SH-SY5Y (cell line): ENCODE measurements at regions not wholly inside any gene's neighbourhood (a gene's known extent, or its start where the extent isn't known, plus 50 kb on each side); places are given as distances from the start of the nearest gene placed in this dataset.

ENCODE experiments used
- GATA2 ChIP-seq: IDR thresholded peaks from 2 replicates; pipeline ENCODE4 v1.6.1; 2011; ENCODE audit warnings: mild to moderate bottlenecking, low read depth, low read length
- GATA3 ChIP-seq: IDR thresholded peaks from 2 replicates; pipeline ENCODE4 v1.6.1; 2011; ENCODE audit warnings: low read depth, mild to moderate bottlenecking, low read length, moderate library complexity

DNA sequence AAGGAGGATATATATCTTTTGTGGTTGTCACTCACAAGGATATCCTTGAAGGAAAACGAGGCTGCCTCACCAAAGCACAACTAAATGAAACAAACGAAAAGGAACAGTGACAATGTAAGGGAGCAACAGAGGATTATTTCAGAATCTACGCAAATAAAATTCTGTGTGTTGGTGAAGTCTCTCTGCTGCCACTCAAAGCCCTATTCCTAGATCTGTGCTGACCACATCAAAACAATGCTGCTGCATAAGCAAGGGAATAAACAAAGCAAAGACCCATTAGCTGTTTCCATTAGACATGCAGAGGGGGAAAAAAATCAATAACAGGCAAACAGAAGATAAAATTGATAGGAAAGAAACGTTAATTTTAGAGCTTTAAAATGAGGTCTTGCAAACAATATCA is 204.4 kb downstream of the MZT1 start:
- TF ChIP-seq GATA3 (no peak), GATA2 (no peak)

GRCh38 chr13:72521940-72522661 is 205.3 kb downstream of the MZT1 start:
- TF ChIP-seq GATA2 (peak; percentile 77), GATA3 (peak; percentile 87)

GRCh38 chr13:72514146-72514545 is 213.3 kb downstream of the MZT1 start:
- TF ChIP-seq GATA2: no peak
- TF ChIP-seq GATA3: no peak

DNA sequence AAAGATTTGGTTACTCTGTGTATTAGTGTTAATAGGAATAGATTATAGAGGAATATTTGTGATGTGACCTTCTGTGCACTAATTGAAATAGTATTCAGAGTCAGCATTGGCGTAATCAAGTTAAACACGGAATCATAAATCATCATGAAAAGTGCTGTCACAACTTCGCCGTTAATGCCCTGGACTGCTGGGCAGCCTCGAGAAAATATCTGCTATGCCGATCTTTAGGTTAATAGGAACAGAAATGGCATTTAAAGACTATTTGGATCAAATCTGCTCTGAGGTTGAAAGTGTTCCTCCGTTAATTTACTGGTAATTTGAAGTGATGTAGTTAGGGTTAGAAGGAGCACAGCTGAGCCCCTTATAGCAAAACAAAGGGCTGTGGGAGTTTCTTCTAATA is 219.0 kb downstream of the MZT1 start:
- TF ChIP-seq GATA2: peak; percentile 95
- peak; percentile 87 for TF ChIP-seq GATA3

DNA sequence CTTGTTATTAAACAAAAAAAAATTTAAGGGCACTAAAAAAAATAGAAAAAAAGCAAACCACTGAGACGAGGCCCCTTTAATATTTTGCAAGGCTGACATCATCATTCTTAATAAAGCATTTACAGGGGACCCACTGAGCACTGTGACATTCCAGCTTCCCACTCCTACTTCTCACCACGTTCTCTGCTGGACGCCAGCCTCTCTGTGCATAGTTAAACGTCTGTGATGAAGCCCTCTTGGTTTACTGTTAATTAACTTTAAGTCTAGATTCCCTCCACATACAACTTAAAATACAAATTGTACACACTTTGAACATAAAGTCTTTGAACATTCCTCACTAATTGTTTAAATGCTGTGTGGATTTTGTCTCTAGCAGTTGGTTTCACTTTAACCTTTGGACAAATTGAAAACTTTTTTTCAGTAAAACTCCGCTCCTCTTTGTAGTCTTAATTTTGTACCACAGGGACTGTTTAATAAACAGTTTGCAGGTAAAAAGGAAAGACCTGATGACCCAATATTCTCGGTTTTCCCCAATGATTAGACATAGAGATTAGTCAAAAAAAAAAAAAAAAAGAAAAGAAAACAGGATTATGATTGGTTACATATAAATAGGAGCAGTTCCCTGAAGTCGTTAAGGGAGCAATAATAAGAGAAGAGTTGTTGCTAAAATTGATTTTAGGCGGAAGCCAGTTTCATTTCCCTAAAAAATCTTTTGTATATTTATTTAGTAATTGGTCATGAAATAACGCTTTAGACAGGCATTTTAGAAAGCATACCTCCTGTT is 219.8 kb downstream of the MZT1 start:
- TF ChIP-seq GATA2 (no peak), GATA3 (no peak)

DNA sequence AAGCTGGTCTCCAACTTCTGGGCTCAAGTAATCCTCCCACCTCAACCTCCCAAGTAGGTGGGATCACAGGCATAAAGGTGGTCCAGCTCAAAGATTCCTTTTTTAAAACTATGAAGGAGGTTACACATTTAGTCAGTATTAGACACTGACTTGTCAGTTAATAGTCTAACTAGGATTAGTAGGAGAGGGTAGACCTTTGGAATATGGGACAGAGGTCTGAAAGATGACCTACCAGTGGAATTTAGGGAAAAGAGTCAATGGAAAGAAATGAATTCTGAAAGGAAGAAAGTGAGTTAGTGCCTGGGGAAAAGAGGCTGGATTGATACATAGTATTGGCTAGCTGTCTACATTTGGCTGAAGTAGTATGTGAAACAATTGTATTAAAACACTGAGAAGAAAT is 220.7 kb downstream of the MZT1 start:
- TF ChIP-seq GATA2: no peak
- TF ChIP-seq GATA3: no peak

DNA sequence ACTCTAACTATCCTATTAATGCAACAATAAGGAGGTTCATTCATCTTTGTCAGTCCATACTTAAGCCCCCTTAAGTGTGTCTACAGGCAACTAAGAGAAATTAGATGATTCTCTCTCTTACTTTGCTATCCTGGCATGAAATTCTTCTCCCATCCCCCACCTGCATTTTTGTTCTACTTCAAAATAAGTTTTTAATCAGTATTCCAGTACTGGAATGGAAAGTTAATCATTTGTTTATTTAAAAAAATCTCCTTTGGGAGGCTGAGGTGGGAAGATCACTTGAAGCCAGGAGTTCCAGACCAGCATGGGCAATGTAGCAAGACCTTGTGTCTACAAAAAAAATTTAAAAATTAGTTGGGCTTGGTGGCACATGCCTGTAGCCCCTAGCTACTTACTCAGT is 222.1 kb downstream of the MZT1 start:
- TF ChIP-seq GATA3: no peak
- TF ChIP-seq GATA2: no peak

- TF ChIP-seq GATA3 (no peak), GATA2 (no peak)
These were observed 223.1 kb downstream of the MZT1 start for GRCh38 chr13:72504131-72504841.

GRCh38 chr13:72500851-72501250 is 226.6 kb downstream of the MZT1 start:
- TF ChIP-seq GATA2: no peak
- no peak for TF ChIP-seq GATA3

DNA sequence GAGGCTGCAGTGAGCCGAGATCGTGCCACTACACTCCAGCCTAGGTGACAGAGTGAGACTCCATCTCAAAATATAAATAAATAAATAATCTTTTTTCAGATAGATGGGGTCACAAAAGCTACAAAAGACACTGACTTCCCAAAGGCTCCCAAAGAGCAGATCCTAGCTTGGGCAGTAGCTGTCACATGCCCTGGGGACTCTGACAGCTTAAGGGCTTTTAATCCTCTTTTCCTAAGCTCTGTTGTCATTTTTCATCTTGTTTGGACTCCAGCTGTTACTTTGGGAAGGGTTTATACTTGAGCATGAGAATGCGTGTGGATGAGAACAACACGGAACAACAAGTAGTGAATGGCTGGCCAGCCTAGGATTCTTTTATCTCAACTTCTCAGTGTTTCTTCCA is 231.7 kb downstream of the MZT1 start:
- no peak for TF ChIP-seq GATA2
- TF ChIP-seq GATA3: no peak

- TF ChIP-seq GATA2 (no peak), GATA3 (no peak)
These were observed 237.7 kb downstream of the MZT1 start for GRCh38 chr13:72489751-72490150.

GRCh38 chr13:72473321-72473720 is 254.1 kb downstream of the MZT1 start:
- no peak for TF ChIP-seq GATA2
- no peak for TF ChIP-seq GATA3

DNA sequence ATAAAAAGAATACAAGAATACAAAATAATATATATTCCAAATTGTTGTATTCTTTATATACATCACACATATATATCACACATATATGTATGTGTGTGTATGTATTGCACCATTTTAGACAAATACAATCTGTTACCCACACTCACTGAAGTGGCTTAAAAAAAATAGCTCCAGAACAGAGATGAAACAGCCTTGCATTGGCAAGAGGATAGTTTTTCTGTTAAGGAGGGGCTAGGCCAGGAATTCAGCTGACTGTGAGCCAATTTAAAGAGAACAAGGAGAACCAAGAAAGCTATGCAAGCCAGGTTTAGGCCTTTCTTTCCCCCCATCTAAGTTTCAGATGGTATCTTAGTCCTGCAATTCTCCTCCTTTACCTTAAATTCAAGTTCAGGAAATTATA is 257.5 kb downstream of the MZT1 start:
- TF ChIP-seq GATA3: no peak
- TF ChIP-seq GATA2: no peak

GRCh38 chr13:72463561-72463960 is 263.9 kb downstream of the MZT1 start:
- no peak for TF ChIP-seq GATA2
- TF ChIP-seq GATA3: no peak
